MM.1S (cell line): ENCODE measurements at regions not wholly inside any gene's neighbourhood (a gene's known extent, or its start where the extent isn't known, plus 50 kb on each side); places are given as distances from the start of the nearest gene placed in this dataset.

Experiments used
- EZH2 ChIP-seq: fragments of 300-600 bp; sonication (generic); optimal IDR thresholded peaks from 2 replicates; pipeline ENCODE3; 2017; ENCODE audit warnings: low read depth, mild to moderate bottlenecking, antibody characterized with exemption, low read length, mixed read lengths
- EZH2phosphoT487 ChIP-seq: fragments of 300-600 bp; sonication (generic); IDR thresholded peaks from 2 replicates; pipeline ENCODE4 v1.6.1; 2018; ENCODE audit warnings: antibody characterized with exemption, low read length
- TF ChIP-seq, protein P1 (sequence below): fragments of 300-600 bp; sonication (generic); IDR thresholded peaks from 2 replicates; pipeline ENCODE4 v1.5.1; 2016; ENCODE audit warnings: antibody characterized with exemption, low read length, mixed read lengths

DNA sequence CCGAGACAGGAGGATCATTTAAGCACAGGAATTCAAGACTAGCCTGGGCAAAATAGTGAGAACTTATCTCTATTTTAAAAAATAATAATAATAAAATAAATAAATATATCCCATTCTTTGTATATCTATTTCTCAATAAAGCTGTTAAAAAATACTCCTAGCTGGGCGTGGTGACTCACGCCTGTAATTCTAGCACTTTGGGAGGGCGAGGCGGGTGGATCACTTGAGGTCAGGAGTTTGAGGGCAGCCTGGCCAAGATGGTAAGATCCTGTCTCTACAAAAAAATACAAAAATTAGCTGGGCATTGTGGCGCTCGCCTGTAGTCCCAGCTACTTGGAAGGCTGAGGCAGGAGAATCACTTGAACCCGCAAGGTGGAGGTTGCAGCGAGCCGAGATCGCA is 75.7 kb upstream of the TBX3 start:
- TF ChIP-seq, protein P1, sequence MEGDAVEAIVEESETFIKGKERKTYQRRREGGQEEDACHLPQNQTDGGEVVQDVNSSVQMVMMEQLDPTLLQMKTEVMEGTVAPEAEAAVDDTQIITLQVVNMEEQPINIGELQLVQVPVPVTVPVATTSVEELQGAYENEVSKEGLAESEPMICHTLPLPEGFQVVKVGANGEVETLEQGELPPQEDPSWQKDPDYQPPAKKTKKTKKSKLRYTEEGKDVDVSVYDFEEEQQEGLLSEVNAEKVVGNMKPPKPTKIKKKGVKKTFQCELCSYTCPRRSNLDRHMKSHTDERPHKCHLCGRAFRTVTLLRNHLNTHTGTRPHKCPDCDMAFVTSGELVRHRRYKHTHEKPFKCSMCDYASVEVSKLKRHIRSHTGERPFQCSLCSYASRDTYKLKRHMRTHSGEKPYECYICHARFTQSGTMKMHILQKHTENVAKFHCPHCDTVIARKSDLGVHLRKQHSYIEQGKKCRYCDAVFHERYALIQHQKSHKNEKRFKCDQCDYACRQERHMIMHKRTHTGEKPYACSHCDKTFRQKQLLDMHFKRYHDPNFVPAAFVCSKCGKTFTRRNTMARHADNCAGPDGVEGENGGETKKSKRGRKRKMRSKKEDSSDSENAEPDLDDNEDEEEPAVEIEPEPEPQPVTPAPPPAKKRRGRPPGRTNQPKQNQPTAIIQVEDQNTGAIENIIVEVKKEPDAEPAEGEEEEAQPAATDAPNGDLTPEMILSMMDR, result no peak
- TF ChIP-seq EZH2 (no peak), EZH2phosphoT487 (no peak)
